ENCODE measurements at regions not wholly inside any gene's neighbourhood (a gene's known extent, or its start where the extent isn't known, plus 50 kb on each side); places are given as distances from the start of the nearest gene placed in this dataset.
"Not testable (repeated sequence)": the region's sequence is repeated elsewhere in the genome, so short reads cannot be mapped to it uniquely, and the experiment has no call there.

DNA sequence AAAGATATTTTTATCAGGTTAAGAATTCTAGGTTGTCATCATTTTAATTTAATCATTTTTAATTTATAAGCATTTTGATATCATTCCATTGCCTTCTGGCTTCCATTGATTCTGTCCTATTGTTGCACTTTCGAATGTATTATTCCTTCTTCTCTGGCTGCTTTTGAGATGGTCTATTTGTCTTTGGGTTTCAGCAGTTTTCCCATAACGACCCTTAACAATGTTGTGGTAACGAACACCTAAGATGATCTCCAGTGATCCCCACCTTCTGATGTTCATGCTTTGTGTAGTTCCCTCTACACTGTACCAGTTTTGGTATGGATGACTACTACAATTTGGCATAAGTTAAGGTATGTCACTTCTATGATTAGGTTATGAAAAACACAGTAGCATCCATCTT, 59.9 kb downstream of the MINAR1 start:
- no peak for DNase-seq

DNA sequence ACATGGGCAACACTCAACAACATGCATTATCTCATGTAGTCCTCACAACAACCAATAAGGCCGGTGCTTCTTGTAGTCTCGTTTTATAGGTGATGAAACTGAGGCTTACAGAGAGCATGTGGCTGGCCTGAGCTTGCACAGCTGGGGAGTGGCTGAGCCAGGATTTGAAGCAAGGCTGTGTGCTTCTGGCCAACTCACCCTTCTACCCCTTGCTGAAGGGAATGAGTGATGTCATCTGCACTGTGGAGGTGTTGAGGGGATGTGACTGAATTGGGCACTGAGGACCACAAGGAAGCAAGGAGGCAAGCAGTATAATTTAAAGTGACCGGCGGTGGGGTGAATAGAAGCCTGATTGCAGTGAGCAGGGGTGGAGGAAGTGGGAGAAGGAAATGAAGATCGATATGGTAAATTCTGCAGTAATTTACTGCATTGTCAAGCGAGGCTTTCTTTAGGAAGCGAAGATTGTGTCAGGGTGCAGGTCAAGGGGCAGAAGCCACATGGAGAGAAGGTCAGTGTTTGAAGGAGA, 62.3 kb downstream of the MINAR1 start:
- no peak for DNase-seq

DNA sequence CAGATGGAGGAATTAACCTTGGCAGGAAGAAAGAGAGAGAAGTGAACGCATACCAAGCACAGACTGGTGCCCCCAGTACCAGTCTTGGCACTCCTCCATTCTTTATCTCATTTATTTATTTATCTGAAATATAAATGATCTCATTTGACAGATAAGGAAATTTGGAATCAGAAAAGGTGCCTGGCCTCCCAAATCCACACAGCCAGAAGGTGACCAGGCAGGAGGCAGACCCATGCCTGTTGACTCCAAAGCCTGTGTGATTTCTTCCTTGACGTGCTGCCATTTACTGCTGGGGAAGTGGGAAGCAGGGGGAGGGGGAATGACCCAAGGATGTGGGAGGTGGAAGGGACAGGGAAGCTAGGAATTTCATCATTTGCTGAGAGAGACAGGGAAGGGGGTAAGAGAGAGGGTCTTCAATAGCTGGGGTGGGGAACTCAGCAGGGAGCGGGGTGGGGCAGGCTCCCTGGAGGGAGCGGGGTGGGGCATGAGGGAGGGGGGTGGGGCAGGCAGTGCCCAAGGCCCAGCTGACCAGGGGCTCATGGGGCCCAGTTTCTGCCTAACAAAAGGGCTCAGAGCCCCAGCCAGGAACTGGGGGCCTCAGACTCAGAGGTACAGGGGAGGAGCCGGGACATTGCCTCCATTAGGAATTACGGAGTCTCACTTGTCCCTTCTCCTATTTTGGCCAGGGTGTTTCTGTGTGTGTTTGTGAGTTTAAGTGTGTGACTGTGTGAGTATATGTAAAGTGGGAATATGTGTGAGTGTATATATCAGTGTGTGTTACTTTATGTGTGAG, 63.0 kb downstream of the MINAR1 start:
- DNase-seq, result no peak

DNA sequence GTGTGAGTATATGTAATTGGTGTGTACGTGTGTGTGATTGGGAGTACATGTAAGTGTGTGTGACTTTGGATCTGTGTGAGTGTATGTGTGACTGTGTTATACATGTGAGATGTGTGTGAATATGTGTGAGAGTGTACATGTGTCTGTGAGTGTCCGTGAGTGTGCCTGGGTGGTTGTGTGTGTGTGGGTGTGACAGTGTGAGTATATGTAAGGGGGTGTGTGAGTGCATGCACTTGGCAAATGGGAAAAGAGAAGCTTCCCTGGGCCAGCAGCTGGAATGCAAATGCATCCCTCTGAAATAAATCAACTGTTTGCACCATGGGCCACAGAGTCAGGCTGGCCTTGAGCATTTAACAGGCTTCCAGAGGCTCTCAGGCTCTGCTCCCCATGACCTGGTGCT, 63.6 kb downstream of the MINAR1 start:
- DNase-seq, result no peak

DNA sequence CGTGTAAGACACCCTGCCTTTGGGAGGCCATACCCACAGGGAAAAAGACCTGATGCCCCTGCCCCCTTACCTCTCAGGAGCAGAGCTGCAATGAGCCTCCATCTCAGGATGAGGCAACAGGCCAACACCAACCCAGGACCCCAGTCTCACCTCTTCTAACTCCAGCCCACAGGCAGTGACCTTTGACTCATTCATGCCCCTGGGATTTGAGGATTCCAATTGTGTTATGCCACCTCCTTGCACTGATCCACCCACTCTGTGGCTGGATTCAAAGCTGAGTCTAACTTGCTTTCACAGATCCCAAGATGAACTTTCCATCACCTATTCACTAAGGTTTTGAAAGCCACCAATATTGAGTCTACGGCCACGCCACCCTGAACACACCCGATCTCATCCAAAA, 64.7 kb downstream of the MINAR1 start:
- DNase-seq, result no peak

DNA sequence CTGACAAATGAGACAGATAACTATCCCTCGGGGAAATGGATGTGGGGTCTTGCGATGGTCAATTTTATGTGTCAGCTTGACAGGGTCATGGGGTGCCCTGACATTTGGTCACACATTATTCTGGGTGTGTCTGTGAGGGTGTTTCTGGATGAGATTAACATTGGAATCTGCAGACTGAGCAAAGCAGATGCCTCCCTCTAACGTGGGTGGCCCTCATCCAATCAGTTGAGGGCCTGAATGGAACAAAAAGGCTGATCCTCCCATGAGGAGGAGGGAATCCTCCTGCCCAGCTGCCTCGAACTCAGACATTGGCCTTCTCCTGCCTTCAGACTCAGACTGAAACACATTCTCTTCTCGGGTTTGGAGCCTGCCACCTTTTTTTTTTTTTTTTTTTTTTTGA, 69.0 kb downstream of the MINAR1 start:
- no peak for DNase-seq

DNA sequence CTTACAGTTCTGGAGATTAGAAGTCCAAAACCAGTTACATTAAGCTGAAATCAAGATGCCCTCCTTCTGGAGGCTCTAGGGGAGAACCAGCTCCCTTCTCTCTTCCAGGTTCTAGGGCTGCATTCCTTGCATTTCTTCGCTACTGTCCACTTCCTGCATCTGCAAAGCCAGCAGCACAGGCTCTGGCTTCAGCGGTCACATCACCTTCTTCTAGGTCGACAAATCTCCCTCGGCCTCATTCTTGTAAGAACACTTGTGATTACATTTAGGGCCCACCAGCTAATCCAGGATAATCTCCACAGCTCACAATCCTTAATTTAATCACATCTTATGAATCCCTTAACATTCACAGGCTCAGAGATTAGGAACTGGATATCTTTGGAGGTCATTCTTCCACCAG, 73.8 kb downstream of the MINAR1 start:
- DNase-seq, result no peak

DNA sequence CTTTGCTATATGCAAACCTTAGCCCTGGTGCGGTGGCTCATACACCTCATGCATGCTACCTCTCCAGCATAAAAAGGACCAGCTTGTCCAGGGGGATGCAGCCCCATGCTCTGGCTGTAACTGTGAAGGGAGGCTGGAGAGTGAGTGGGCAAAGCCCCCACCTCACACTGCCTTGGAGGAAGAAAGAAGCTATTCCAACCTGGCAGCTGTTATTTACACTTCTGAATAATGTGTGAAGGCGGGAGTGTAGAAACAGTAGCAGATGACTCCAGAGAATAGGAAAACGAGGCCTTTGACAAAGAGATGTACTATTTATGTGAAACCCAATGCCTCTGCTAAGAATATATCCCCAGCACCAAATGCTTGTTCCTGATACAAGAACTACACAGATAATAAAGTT, 80.7 kb downstream of the MINAR1 start:
- DNase-seq, result not testable (repeated sequence)

DNA sequence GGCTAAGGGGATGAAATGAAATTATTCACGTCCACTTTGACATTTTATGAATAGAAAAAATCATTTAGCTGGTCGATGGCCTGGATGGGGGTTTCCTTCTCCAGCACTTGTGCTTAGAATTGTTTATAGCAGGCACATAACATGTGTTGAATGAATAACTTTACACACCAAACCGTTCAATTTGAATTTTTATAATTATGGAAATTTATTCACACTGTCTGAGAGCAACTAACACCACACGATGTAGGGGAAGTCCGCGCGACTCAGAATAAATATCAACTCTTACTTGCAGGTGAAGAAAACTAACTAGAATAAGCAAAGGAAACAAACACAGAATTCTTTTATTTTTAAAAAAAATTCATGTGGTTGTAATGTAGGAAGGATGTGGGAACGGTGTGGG, 81.3 kb downstream of the MINAR1 start:
- no peak for DNase-seq

DNA sequence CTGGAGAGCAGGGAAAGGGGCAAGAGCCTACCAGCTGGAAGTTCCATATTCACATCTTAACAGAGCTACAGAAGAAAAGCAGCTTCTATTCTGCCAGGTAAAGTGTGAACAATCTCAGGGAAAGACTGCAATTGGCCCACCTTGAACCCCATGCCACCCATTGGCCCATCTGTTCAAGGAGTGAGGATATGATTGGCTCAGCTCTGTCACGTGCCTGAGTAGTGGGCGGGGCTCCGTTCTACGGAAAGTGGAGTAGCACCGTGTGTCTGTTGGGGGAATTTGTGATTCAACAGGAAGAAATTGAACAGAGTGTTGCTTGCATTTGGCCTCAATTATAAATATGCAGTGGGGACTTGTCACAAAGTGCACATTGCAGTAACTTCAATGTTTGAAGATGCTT, 81.8 kb downstream of the MINAR1 start:
- no peak for DNase-seq

DNA sequence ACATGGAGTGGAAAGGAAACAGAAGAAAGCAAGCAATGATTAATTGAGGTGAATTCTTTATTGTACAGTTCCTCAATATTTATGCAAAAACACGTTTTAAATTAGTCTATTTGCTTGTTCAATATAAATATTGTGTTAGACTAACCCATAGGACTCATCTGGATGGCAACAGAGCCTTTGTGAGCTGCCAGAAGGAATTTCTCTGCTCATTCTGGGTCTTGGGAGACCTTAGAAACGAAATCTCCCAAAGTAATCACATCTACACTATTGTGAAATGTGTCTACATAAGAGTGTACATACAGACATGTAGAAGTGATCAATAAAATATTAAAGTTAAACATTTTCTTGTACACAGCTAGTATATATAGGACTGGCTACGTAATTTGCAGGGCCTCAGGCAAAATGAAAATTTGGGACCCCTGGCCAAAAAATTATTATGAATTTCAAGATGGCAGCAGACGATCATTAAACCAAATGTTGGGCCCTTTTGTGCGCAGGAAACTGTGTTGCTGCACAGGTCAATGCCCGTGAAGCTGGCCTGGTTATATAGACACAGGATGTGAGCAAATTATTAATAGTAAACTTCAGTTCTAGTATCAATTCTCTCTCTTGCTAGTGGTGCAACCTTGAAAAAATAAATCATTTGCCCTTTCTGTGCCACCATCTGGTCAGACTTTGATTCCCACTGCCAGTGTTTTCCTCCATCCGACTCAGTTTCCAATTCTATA, 83.3 kb downstream of the MINAR1 start:
- DNase-seq, result no peak

DNA sequence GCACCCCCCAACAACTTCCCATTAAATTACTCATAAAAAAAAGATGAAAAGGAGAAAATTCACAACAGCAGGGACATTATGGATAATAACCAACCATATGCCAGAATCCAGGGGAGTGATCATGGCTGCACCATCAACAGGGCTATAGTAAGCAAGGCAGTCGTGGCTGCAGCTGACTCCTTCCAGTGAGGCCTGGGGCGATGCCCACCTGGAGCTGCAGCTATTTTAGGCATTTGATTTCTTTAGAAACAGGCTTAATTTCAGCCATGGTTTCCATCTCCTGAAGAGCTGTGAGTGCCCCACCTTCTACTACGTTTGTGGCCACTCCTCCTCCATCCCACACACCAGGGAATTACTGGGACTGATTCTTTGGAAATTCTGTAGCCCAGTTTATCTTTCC, 84.0 kb downstream of the MINAR1 start:
- DNase-seq, result no peak

DNA sequence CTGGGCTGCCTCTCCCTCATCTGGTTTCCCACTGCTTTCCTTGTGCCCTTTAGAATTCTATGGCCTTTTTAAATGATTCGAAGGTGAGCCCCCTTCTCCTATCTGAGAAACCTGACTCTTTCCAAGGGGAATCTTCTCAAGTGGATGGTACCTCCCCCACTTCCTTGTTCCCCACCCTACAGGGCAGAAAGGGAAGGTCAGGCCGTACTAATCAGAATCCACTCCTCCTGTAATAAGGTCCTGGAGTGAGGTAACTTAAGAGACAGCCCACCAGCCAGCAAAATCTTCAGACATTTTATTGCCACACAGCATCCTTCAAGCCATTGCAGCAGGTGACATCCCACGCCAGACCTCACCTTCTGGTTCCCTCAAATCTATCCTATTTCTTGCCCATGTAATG, 84.5 kb downstream of the MINAR1 start:
- DNase-seq, result no peak

DNA sequence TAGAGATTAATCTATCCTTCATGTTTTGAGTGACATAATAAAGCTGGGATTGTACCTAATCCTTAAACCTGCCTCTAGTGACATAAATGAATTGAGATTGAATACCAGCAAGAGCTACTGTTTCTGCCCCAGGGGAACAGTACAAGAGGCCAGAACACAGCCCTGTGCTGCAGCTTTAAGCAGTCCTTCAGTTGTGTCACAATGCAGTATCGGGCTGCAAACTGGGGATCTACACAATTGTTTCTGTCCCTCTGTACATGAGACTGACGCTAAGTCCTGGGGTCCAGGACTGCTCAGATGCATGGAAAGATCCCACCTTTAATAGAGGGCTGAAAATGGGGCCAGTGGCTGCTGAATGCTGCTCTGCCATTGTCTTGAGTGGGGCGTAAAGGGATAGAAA, 87.5 kb downstream of the MINAR1 start:
- DNase-seq, result no peak

DNA sequence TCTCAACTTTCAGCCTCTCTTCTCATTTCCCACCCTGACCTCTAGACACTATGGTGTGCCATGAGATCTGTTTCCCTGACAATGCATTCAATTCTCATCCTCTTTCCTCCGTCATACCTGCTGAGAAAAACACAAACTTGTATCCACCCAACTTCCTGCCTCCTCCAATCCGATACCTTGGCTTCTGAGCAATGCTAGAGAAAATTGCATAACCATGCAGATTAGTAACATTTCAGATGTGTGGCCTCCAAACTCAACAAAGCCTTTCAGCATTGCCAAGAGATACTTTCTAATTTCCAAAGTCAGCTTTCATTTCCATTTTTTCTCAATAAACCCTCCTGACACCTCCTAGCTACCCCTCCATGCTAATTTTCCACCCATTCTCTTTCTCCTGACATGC, 88.5 kb downstream of the MINAR1 start:
- DNase-seq, result no peak

DNA sequence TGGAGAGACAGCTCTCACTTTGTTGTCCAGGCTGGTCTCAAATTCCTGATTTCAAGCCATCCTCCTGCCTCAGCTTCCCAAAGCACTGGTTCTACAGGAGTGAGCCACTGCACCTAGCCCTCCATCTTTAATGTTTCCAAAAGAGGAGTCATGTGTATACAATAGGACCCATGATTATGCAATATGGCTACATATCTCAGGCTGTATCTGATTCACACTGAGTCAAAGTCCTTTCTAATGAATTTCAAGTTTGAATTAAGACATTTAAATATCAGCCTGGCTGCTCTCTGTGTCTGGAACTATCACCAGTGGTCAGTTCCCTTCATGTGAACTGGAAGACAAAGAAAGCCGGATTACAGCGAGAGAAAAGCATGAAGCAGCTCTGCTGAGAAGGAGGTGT, 90.5 kb downstream of the MINAR1 start:
- DNase-seq, result no peak

DNA sequence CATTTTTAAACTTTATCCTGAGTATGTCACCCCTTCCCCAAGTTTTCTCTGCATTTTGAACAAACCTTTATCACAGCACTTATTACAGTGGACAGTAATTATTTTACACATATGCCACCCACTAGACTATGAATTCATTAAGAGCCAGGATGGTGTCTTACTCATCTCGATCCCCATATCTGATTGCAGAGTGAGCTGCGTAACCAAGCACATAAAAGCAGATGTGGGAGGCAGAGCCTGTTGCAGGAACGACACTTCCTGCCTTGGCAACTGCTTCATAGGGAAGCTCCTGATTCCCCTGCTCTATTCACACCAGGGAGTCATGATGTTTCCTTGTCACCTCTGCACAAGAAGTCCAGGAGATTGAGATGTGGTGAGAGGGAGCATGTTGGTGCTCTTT, 91.1 kb downstream of the MINAR1 start:
- no peak for DNase-seq

DNA sequence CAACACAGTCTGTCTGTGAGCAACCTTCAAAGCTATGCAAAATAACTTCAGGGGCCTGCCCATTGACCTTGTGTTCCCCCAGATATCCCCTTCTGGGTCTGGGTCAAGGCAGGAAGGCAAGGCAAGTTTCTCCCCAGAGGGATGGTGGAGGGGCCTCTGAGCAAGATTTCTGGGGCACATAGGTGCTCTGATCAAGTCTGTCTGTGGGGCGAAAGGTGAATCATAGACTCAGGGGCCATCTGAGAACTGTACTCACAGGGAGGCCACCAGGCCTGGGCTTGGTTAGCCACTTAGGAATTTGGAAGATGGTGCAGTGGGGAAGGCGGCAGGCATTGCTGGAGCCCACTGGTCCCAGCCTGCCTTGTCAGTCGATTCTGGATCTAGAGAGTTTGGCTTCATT, 92.4 kb downstream of the MINAR1 start:
- DNase-seq, result no peak

DNA sequence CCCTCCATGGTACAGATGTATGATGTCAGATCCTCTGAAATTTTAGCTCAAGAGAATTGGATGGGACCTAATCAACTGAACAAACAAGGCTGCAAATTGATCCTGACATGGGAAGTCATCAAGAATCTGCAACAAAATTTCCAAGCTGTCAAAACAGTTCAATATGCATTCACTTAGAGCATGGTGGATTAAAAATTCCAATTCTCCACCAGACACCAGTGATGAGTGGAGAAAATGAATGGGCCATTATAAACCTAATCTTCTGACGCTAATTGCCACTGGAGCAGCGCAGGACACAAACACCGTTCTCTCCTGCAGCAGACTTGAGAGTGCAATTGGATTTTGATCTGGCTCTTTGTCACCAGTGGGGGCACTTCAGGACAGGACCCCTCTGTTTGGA, 94.2 kb downstream of the MINAR1 start:
- DNase-seq, result no peak

DNA sequence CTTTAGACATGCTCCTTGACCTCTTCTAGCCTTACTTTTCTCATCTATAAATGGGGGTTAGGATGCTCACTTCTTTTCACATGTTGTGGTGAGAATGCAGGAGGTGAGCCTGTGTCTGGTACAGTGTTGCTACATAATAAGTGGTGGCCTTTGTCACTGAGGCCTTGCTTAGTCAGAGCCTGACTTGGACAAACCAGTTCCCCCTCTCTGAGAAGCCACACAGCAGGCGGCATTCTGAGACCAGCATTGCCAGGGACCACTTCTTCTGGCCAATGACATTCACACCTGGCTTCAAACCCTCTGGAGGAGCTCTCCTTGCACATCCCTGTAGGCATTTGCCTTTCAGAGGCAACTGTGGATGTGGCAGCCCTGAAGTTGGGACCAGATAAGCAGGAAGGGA, 95.7 kb downstream of the MINAR1 start:
- DNase-seq, result no peak

DNA sequence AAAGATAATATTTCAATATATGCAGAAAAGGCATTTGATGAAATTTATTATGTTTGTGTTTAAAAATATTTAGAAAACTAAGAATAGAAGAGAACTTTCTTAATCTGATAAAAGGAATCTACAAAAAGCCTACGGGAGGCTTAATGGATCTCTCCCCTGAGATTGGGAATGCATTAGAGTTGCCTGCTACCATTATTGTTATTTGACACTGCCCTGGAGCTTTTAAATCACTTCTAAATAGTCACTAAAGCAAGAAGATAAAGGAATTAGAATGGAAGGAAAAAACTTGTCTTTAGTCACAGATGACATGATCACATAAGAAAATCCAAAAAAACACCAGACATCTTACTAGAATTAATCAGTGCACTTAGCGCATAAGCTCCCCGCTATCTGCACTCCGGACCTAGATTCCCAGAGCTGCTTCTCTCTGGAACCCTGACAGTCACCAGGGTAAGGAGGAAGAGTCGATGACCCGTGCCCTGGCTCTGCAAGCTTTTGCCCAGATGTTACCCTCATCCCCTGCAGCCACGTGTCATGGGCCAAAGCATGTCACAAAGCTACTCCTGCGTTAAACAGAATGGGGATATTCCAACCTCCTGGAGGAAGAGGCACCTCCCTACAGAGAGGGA, 97.1 kb downstream of the MINAR1 start:
- no peak for DNase-seq

DNA sequence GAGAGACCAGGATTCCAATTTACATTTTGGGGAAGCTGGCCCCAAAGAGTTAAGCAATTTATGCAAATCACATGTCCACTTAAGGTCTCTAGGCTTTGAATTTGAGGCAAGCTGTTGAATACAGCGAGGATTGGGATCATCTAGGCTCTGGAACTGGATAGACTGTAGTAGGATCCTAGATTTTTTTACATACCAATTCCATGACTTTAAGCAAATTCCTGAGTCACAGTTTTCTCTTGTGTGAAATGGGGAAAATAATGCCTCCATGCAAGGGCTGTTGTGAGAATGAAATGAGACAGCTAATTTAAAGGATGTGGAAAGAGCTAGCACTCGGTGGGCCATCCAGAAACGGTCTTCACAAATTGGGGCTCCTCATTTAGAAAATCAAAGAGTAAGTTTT, 103.4 kb downstream of the MINAR1 start:
- DNase-seq, result no peak

DNA sequence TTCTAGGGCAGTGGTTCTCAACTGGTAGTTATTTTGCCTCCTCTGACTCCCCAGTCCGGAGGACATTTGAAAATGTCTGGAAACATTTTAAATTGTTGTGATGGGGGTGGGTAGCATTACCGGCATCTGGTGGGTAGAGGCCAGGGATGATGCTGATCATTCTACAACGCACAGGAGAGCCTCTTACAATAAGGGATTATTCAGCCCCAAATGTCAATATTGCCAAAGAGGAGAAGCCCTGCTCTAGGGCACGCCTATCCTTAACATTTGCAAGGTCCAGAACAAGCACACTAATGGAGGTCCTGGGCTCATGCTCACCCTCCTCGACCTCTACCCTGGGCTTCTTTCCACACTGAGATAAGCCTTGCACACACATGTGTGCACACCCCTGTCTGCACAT, 106.4 kb downstream of the MINAR1 start:
- DNase-seq, result no peak

DNA sequence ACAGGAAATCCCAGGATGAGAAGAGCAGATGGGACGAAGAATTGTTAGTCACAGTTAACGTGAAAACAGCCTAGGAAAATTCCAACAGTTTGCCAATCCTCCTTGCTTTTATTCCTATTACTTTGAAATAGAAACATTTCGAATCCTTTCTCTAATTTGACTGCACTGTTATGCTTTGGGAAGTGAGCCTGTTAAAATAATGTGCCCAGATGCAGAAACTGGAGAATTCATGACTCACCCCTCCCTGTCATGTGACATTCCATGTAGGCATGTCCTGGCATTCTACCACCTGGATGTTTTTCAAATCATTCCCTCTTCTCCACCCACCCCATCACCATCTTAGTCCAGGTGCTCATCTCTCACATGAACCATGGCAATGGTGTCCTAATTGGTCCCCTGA, 107.3 kb downstream of the MINAR1 start:
- no peak for DNase-seq
